HEK293 (cell line): ENCODE measurements at regions not wholly inside any gene's neighbourhood (a gene's known extent, or its start where the extent isn't known, plus 50 kb on each side); places are given as distances from the start of the nearest gene placed in this dataset.

ENCODE experiments used
- CTCF ChIA-PET: fragments of 350-600 bp; formaldehyde crosslinking; extraction: SDS; loops from one replicate; lab custom pipeline; 2021; ENCODE audit warnings: antibody characterized with exemption; lab: Yijun Ruan, JAX
- POLR2A ChIA-PET: fragments of 300-600 bp; formaldehyde crosslinking; extraction: SDS; loops from one replicate; lab custom pipeline; 2020; ENCODE audit warnings: antibody characterized with exemption, inconsistent platforms; lab: Yijun Ruan, JAX
- H3K27ac ChIP-seq: fragments of 200-500 bp; sonication (Bioruptor generic); 2 replicates; pipeline ENCODE4 v1.5.1; 2014; ENCODE audit warnings: low read depth, low read length, control low read depth, inconsistent platforms; ENCODE audit errors: extremely low read depth
- H3K36me3 ChIP-seq, 2 experiments: fragments of 200-500 bp in 1 of 2; sonication (Bioruptor generic) in 1 of 2; 1 replicate in 1 of 2; 2 replicates in 1 of 2; pipeline ENCODE4 v1.5.1; 2014 to 2017; ENCODE audit warnings: inconsistent platforms in 2 of 2, low read length in 2 of 2; ENCODE audit not compliant: control insufficient read depth in 2 of 2, insufficient read depth in 1 of 2
- H3K4me1 ChIP-seq: fragments of 200-500 bp; sonication (Bioruptor generic); 2 replicates; pipeline ENCODE4 v1.5.1; 2014; ENCODE audit warnings: mild to moderate bottlenecking, low read length, inconsistent platforms; ENCODE audit not compliant: control insufficient read depth, insufficient read depth
- H3K4me3 ChIP-seq: 2 replicates; pipeline ENCODE4 v1.5.1; 2011; ENCODE audit warnings: low read depth, mild to moderate bottlenecking, control low read depth, low read length, moderate library complexity
- H3K9me3 ChIP-seq: fragments of 200-500 bp; sonication (Bioruptor generic); 2 replicates; pipeline ENCODE4 v1.5.1; 2014; ENCODE audit warnings: low read depth, low read length, inconsistent platforms; ENCODE audit not compliant: control insufficient read depth, insufficient read depth
- GFI1B ChIP-seq: fragments of 450-650 bp; formaldehyde crosslinking; IDR thresholded peaks from 2 replicates; pipeline ENCODE4 v1.5.1; 2016; ENCODE audit warnings: missing biosample characterization, missing genetic modification characterization
- IKZF3 ChIP-seq: fragments of 450-650 bp; IDR thresholded peaks from 2 replicates; pipeline ENCODE4 v1.5.0; 2018; ENCODE audit warnings: missing biosample characterization, mild to moderate bottlenecking, missing genetic modification characterization, moderate library complexity
- KLF16 ChIP-seq: fragments of 450-650 bp; formaldehyde crosslinking; IDR thresholded peaks from 2 replicates; pipeline ENCODE4 v1.5.1; 2017; ENCODE audit warnings: missing biosample characterization, missing genetic modification characterization
- KLF7 ChIP-seq: fragments of 450-650 bp; formaldehyde crosslinking; IDR thresholded peaks from 2 replicates; pipeline ENCODE4 v1.5.1; 2016; ENCODE audit warnings: missing biosample characterization, missing genetic modification characterization, borderline replicate concordance
- KLF9 ChIP-seq: fragments of 450-650 bp; formaldehyde crosslinking; IDR thresholded peaks from 2 replicates; pipeline ENCODE4 v1.5.1; 2016; ENCODE audit warnings: missing biosample characterization, missing genetic modification characterization, low read depth
- RBAK ChIP-seq: fragments of 450-650 bp; formaldehyde crosslinking; IDR thresholded peaks from 2 replicates; pipeline ENCODE4 v1.5.1; 2016; ENCODE audit warnings: missing biosample characterization, missing genetic modification characterization
- SP3 ChIP-seq: fragments of 450-650 bp; formaldehyde crosslinking; IDR thresholded peaks from 2 replicates; pipeline ENCODE4 v1.5.1; 2016; ENCODE audit warnings: missing biosample characterization, missing genetic modification characterization
- SP7 ChIP-seq: fragments of 450-650 bp; formaldehyde crosslinking; IDR thresholded peaks from 2 replicates; pipeline ENCODE4 v1.5.1; 2016; ENCODE audit warnings: missing biosample characterization, missing genetic modification characterization
- YY2 ChIP-seq: fragments of 450-650 bp; formaldehyde crosslinking; IDR thresholded peaks from 2 replicates; pipeline ENCODE4 v1.5.1; 2016; ENCODE audit warnings: missing biosample characterization, missing genetic modification characterization
- ZNF112 ChIP-seq: fragments of 450-650 bp; formaldehyde crosslinking; IDR thresholded peaks from 2 replicates; pipeline ENCODE4 v1.5.0; 2017; ENCODE audit warnings: missing biosample characterization, missing genetic modification characterization
- ZNF146 ChIP-seq: fragments of 450-650 bp; formaldehyde crosslinking; IDR thresholded peaks from 2 replicates; pipeline ENCODE4 v1.5.1; 2016; ENCODE audit warnings: missing biosample characterization, missing genetic modification characterization
- ZNF155 ChIP-seq: fragments of 450-650 bp; formaldehyde crosslinking; IDR thresholded peaks from 2 replicates; pipeline ENCODE4 v1.5.1; 2016; ENCODE audit warnings: missing biosample characterization, missing genetic modification characterization
- ZNF16 ChIP-seq: fragments of 450-650 bp; formaldehyde crosslinking; IDR thresholded peaks from 2 replicates; pipeline ENCODE4 v1.5.1; 2016; ENCODE audit warnings: low read depth, missing biosample characterization, missing genetic modification characterization
- ZNF175 ChIP-seq: fragments of 450-650 bp; formaldehyde crosslinking; IDR thresholded peaks from 2 replicates; pipeline ENCODE4 v1.5.1; 2016; ENCODE audit warnings: missing biosample characterization, missing genetic modification characterization
- ZNF2 ChIP-seq: fragments of 450-650 bp; formaldehyde crosslinking; IDR thresholded peaks from 2 replicates; pipeline ENCODE4 v1.5.1; 2016; ENCODE audit warnings: missing biosample characterization, missing genetic modification characterization
- ZNF311 ChIP-seq: fragments of 450-650 bp; formaldehyde crosslinking; IDR thresholded peaks from 2 replicates; pipeline ENCODE4 v1.5.1; 2017; ENCODE audit warnings: missing biosample characterization, missing genetic modification characterization, borderline replicate concordance
- ZNF37A ChIP-seq: fragments of 450-650 bp; IDR thresholded peaks from 2 replicates; pipeline ENCODE4 v1.5.1; 2018; ENCODE audit warnings: missing biosample characterization, missing genetic modification characterization
- ZNF394 ChIP-seq: fragments of 450-650 bp; formaldehyde crosslinking; IDR thresholded peaks from 2 replicates; pipeline ENCODE4 v1.5.1; 2016; ENCODE audit warnings: missing biosample characterization, missing genetic modification characterization, mild to moderate bottlenecking, moderate library complexity, borderline replicate concordance
- ZNF423 ChIP-seq: fragments of 450-650 bp; formaldehyde crosslinking; IDR thresholded peaks from 2 replicates; pipeline ENCODE4 v1.5.1; 2016; ENCODE audit warnings: missing biosample characterization, missing genetic modification characterization
- ZNF473 ChIP-seq: fragments of 450-650 bp; formaldehyde crosslinking; IDR thresholded peaks from 2 replicates; pipeline ENCODE4 v1.5.1; 2017; ENCODE audit warnings: missing biosample characterization, missing genetic modification characterization
- ZNF560 ChIP-seq: fragments of 450-650 bp; formaldehyde crosslinking; IDR thresholded peaks from 2 replicates; pipeline ENCODE4 v1.5.1; 2017; ENCODE audit warnings: missing biosample characterization, missing genetic modification characterization, borderline replicate concordance
- ZNF561 ChIP-seq: fragments of 450-650 bp; IDR thresholded peaks from 2 replicates; pipeline ENCODE4 v1.5.1; 2018; ENCODE audit warnings: missing biosample characterization, missing genetic modification characterization, borderline replicate concordance
- ZNF843 ChIP-seq: fragments of 450-650 bp; formaldehyde crosslinking; IDR thresholded peaks from 2 replicates; pipeline ENCODE4 v1.5.1; 2016; ENCODE audit warnings: missing biosample characterization, missing genetic modification characterization
- TF ChIP-seq, protein P1 (sequence below): fragments of 450-650 bp; formaldehyde crosslinking; IDR thresholded peaks from 2 replicates; pipeline ENCODE4 v1.5.1; 2016; ENCODE audit warnings: missing biosample characterization, missing genetic modification characterization
- TF ChIP-seq, protein P2 (sequence below): fragments of 450-650 bp; formaldehyde crosslinking; optimal IDR thresholded peaks from 2 replicates; pipeline ENCODE3; 2016; ENCODE audit warnings: missing biosample characterization, mild to moderate bottlenecking, missing genetic modification characterization
- TF ChIP-seq, protein P3 (sequence below): fragments of 450-650 bp; formaldehyde crosslinking; IDR thresholded peaks from 2 replicates; pipeline ENCODE4 v1.5.1; 2016; ENCODE audit warnings: missing biosample characterization, missing genetic modification characterization
- TF ChIP-seq, protein P4 (sequence below): fragments of 450-650 bp; formaldehyde crosslinking; IDR thresholded peaks from 2 replicates; pipeline ENCODE4 v1.5.1; 2016; ENCODE audit warnings: missing biosample characterization, missing genetic modification characterization
- TF ChIP-seq, protein P5 (sequence below): fragments of 450-650 bp; formaldehyde crosslinking; IDR thresholded peaks from 2 replicates; pipeline ENCODE4 v1.5.1; 2016; ENCODE audit warnings: missing biosample characterization, missing genetic modification characterization

DNA sequence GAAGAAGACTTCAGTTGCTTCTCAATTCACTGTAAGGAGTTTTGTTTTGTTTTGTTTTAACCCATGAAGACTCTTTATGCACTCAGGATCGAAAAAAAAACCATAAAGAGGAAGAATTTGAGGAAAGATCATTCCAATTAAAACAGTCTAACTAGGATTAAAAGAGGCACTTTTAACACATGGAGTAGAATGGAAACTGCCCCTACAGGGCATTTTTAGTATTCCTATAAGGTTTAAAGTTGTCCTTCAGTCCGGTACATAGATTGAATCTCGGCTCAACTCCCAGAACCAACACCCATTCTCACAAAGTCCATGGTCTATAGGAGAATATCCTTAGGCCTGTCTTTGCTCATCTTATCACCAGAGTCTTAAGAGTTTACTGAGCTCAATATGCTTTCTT, 469.6 kb downstream of the DTWD2 start:
- Histone ChIP-seq H3K4me1 (no peaks in the 10 kb centered on the region), H3K36me3 (no peaks in the 10 kb centered on the region), H3K9me3 (no peaks in the 10 kb centered on the region), H3K27ac (no peak overlapping the region), H3K4me3 (no peak overlapping the region)
- ChIA-PET CTCF (no interaction called here), POLR2A (no interaction called here)
- TF ChIP-seq SP3 (tag by site-specific recombination), result no peak
- TF ChIP-seq GFI1B (tag by site-specific recombination), result no peak
- TF ChIP-seq ZNF155 (tag by site-specific recombination), result no peak
- no peak for TF ChIP-seq RBAK
- TF ChIP-seq ZNF561 (tag by site-specific recombination), result no peak
- TF ChIP-seq, protein P1, sequence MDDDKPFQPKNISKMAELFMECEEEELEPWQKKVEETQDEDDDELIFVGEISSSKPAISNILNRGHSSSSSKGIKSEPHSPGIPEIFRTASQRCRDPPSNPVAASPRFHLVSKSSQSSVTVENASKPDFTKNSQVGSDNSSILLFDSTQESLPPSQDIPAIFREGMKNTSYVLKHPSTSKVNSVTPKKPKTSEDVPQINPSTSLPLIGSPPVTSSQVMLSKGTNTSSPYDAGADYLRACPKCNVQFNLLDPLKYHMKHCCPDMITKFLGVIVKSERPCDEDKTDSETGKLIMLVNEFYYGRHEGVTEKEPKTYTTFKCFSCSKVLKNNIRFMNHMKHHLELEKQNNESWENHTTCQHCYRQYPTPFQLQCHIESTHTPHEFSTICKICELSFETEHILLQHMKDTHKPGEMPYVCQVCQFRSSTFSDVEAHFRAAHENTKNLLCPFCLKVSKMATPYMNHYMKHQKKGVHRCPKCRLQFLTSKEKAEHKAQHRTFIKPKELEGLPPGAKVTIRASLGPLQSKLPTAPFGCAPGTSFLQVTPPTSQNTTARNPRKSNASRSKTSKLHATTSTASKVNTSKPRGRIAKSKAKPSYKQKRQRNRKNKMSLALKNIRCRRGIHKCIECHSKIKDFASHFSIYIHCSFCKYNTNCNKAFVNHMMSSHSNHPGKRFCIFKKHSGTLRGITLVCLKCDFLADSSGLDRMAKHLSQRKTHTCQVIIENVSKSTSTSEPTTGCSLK (tag by site-specific recombination), result no peak
- TF ChIP-seq, protein P2, sequence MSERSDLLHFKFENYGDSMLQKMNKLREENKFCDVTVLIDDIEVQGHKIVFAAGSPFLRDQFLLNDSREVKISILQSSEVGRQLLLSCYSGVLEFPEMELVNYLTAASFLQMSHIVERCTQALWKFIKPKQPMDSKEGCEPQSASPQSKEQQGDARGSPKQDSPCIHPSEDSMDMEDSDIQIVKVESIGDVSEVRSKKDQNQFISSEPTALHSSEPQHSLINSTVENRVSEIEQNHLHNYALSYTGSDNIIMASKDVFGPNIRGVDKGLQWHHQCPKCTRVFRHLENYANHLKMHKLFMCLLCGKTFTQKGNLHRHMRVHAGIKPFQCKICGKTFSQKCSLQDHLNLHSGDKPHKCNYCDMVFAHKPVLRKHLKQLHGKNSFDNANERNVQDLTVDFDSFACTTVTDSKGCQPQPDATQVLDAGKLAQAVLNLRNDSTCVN, result no peak
- no peak for TF ChIP-seq ZNF2
- no peak for TF ChIP-seq ZNF473
- no peak for TF ChIP-seq SP7 (tag by site-specific recombination)
- TF ChIP-seq KLF7, result no peak
- TF ChIP-seq YY2 (tag by site-specific recombination), result no peak
- no peak for TF ChIP-seq ZNF423 (tag by site-specific recombination)
- TF ChIP-seq ZNF16 (tag by site-specific recombination), result no peak
- no peak for TF ChIP-seq ZNF146
- no peak for TF ChIP-seq KLF9 (tag by site-specific recombination)
- no peak for TF ChIP-seq ZNF112 (tag by site-specific recombination)
- TF ChIP-seq ZNF843 (tag by site-specific recombination), result no peak

DNA sequence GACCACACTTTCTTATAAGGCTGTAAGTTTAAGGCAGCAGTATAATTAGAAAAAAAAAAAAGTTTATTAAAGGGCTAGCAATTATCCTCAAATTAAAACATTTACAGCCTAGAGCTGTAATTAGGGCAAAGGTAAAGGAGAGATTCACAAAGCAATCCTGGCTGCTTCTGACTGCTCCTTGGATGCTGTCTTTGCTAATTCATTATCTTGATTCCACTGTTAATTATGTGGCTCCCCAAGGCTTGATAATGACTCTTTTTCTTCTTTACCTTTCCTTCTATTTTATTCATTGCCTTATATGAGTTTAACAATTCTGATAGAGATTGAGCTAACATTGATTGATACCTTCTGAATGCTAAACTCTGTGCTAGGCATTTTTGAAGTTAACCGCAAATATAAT, 476.5 kb downstream of the DTWD2 start:
- no peak overlapping the region for H3K27ac ChIP-seq
- H3K36me3 ChIP-seq, result no peaks in the 10 kb centered on the region
- ChIA-PET CTCF (no interaction called here), POLR2A (no interaction called here)
- no peaks in the 10 kb centered on the region for H3K4me1 ChIP-seq
- no peak overlapping the region for H3K4me3 ChIP-seq
- no peaks in the 10 kb centered on the region for H3K9me3 ChIP-seq
- TF ChIP-seq ZNF560 (tag by site-specific recombination) (no peak), IKZF3 (tag by site-specific recombination) (no peak), ZNF311 (no peak), ZNF394 (no peak), ZNF175 (tag by site-specific recombination) (no peak), KLF16 (tag by site-specific recombination) (no peak), ZNF37A (tag by site-specific recombination) (no peak)
- TF ChIP-seq, protein P3, sequence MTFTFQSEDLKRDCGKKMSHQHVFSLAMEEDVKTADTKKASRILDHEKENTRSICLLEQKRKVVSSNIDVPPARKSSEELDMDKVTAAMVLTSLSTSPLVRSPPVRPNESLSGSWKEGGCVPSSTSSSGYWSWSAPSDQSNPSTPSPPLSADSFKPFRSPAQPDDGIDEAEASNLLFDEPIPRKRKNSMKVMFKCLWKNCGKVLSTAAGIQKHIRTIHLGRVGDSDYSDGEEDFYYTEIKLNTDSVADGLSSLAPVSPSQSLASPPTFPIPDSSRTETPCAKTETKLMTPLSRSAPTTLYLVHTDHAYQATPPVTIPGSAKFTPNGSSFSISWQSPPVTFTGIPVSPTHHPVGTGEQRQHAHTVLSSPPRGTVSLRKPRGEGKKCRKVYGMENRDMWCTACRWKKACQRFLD, result no peak
- TF ChIP-seq, protein P4, sequence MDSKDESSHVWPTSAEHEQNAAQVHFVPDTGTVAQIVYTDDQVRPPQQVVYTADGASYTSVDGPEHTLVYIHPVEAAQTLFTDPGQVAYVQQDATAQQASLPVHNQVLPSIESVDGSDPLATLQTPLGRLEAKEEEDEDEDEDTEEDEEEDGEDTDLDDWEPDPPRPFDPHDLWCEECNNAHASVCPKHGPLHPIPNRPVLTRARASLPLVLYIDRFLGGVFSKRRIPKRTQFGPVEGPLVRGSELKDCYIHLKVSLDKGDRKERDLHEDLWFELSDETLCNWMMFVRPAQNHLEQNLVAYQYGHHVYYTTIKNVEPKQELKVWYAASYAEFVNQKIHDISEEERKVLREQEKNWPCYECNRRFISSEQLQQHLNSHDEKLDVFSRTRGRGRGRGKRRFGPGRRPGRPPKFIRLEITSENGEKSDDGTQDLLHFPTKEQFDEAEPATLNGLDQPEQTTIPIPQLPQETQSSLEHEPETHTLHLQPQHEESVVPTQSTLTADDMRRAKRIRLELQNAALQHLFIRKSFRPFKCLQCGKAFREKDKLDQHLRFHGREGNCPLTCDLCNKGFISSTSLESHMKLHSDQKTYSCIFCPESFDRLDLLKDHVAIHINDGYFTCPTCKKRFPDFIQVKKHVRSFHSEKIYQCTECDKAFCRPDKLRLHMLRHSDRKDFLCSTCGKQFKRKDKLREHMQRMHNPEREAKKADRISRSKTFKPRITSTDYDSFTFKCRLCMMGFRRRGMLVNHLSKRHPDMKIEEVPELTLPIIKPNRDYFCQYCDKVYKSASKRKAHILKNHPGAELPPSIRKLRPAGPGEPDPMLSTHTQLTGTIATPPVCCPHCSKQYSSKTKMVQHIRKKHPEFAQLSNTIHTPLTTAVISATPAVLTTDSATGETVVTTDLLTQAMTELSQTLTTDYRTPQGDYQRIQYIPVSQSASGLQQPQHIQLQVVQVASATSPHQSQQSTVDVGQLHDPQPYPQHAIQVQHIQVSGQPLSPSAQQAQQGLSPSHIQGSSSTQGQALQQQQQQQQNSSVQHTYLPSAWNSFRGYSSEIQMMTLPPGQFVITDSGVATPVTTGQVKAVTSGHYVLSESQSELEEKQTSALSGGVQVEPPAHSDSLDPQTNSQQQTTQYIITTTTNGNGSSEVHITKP (tag by site-specific recombination), result no peak
- TF ChIP-seq, protein P5, sequence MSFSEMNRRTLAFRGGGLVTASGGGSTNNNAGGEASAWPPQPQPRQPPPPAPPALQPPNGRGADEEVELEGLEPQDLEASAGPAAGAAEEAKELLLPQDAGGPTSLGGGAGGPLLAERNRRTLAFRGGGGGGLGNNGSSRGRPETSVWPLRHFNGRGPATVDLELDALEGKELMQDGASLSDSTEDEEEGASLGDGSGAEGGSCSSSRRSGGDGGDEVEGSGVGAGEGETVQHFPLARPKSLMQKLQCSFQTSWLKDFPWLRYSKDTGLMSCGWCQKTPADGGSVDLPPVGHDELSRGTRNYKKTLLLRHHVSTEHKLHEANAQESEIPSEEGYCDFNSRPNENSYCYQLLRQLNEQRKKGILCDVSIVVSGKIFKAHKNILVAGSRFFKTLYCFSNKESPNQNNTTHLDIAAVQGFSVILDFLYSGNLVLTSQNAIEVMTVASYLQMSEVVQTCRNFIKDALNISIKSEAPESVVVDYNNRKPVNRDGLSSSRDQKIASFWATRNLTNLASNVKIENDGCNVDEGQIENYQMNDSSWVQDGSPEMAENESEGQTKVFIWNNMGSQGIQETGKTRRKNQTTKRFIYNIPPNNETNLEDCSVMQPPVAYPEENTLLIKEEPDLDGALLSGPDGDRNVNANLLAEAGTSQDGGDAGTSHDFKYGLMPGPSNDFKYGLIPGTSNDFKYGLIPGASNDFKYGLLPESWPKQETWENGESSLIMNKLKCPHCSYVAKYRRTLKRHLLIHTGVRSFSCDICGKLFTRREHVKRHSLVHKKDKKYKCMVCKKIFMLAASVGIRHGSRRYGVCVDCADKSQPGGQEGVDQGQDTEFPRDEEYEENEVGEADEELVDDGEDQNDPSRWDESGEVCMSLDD (tag by site-specific recombination), result no peak
